ENCODE measurements at regions not wholly inside any gene's neighbourhood (a gene's known extent, or its start where the extent isn't known, plus 50 kb on each side); places are given as distances from the start of the nearest gene placed in this dataset.

DNA sequence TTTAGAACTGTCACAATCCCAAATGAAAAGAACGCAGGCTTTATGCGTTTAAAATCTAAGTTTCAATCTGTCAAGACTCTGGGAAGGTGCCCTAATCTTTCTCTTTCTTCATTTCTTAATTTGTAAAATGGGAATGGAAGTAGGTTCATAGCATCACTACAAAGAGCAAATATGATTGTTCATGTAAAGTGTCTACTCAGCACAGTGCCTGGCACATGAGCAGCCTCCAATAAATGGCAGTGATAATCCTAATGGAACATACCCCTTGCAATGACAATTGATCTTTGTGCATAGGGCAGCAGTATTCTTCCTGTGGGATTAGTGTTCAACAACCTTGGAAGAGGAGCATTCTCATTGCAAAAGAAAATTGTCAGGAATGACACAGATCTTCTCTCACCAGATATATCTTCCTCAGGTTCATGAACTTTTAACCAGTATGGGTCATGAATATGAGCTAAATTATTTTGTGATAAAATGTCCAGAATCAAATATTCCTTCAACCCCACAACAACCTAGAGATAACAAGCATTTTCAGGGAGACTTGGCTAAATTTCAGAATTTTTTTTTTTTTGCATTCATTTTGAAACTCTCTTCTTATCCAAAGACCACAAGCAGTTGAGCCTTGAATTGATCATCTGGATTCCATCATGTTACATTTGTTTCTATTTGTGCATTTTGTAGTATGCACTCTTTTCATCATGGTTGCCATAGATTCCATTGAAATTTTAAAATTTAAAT is 149.1 kb downstream of the TBX18 start:
- TF ChIP-seq POLR2A (IDR thresholded peaks at IDR 0.05; ENCODE audit: low read depth, low read length): no peak
- no peak for TF ChIP-seq POLR2AphosphoS5 (IDR thresholded peaks at IDR 0.05; ENCODE audit: low read depth, low read length)
- no peak for TF ChIP-seq TAF1 (IDR thresholded peaks at IDR 0.05; ENCODE audit: borderline replicate concordance, low read depth, low read length)
